ENCODE measurements at regions not wholly inside any gene's neighbourhood (a gene's known extent, or its start where the extent isn't known, plus 50 kb on each side); places are given as distances from the start of the nearest gene placed in this dataset.

GRCh38 chr4:9608300-9608699 lies 164.1 kb downstream of the DEFB131A start:
- no peaks in the 10 kb centered on the region for H3K27me3 ChIP-seq (replicated peaks in 1 of 2; ENCODE audit: control insufficient read depth in 2 of 2, insufficient read depth in 2 of 2, low read length in 1 of 2)
- FAIRE-seq = no peak
- intact Hi-C loops (cut with micrococcal nuclease; ENCODE audit: unreplicated experiment) (no loop called here), in situ Hi-C loops (cut with MboI) (no loop called here)
- no peaks in the 10 kb centered on the region for H3K79me2 ChIP-seq (ENCODE audit: control insufficient read depth, insufficient read depth, low read length)
- H2AFZ ChIP-seq (ENCODE audit: control insufficient read depth, low read depth, low read length) = no peak overlapping the region
- BruUV-seq (replicated peaks) = no TSS peak
- no peak overlapping the region for H3K4me2 ChIP-seq (ENCODE audit: control insufficient read depth, insufficient read depth)
- ChIA-PET SMC1A (ENCODE audit: uncharacterized antibody, unreplicated experiment) (no interaction called here), RAD21 (ENCODE audit: unreplicated experiment) (no interaction called here), CTCF (interaction anchor here (0.7 kb wide), 1 partner anchor 76 kb away, joined by 3 read pairs; no protein-coding TSS in a partner anchor), POLR2A (no interaction called here)
- no peaks in the 10 kb centered on the region for H3K4me1 ChIP-seq (ENCODE audit: control insufficient read depth, insufficient read depth, low read length)
- no peaks in the 10 kb centered on the region for H4K20me1 ChIP-seq (ENCODE audit: control insufficient read depth, insufficient read depth)
- no peaks in the 10 kb centered on the region; the same call in 2 of the 3 replicates for H3K9me3 ChIP-seq (replicated peaks; ENCODE audit: control insufficient read depth, insufficient read depth, low read length)
- peak; percentile 3 for DNase-seq (ENCODE audit: low read depth, low spot score)
- no peak overlapping the region for H3K27ac ChIP-seq (ENCODE audit: control insufficient read depth, insufficient read depth)
- H3K4me3 ChIP-seq = no peak overlapping the region
- ATAC-seq = no peak
- no peaks in the 10 kb centered on the region for H3K36me3 ChIP-seq (ENCODE audit: control insufficient read depth in 2 of 2, insufficient read depth in 2 of 2, low read length in 1 of 2)
- no peak overlapping the region for H3K9ac ChIP-seq (ENCODE audit: control insufficient read depth, insufficient read depth, low read length)
- 2% methylated on average over 4 of the region's 4 CpGs for WGBS (ENCODE audit: insufficient coverage, insufficient replicate concordance, low lambda C conversion rate, missing lambda C conversion rate)
- TF ChIP-seq CBX5 (IDR thresholded peaks at IDR 0.05; ENCODE audit: low read depth) (no peak), CBFB (IDR thresholded peaks at IDR 0.05; ENCODE audit: low read depth) (no peak), CHD2 (IDR thresholded peaks at IDR 0.05; ENCODE audit: borderline replicate concordance, low read depth, low read length) (no peak), PAX5 (IDR thresholded peaks at IDR 0.05; ENCODE audit: borderline replicate concordance, low read depth, low read length) (peak; percentile 53; the same call in 1 of the 2 replicates), EGR1 (IDR thresholded peaks at IDR 0.05; ENCODE audit: borderline replicate concordance in 1 of 2, low read depth in 2 of 2, low read length in 2 of 2) (no peak), RCOR1 (conservative IDR thresholded peaks at IDR 0.05; ENCODE audit: low read depth, low read length) (no peak), NR2F1 (conservative IDR thresholded peaks at IDR 0.05) (0 out of 2 replicates have a peak, but pooled peaks have one; percentile 21), CREB1 (IDR thresholded peaks at IDR 0.05; ENCODE audit: low read depth) (no peak), RUNX3 (IDR thresholded peaks at IDR 0.05; ENCODE audit: low read length) (peak; percentile 47), BHLHE40 (IDR thresholded peaks at IDR 0.05; ENCODE audit: borderline replicate concordance in 1 of 2, low read depth in 2 of 2, low read length in 1 of 2) (no peak), BCLAF1 (IDR thresholded peaks at IDR 0.05) (no peak), POLR2A (IDR thresholded peaks at IDR 0.05; ENCODE audit: low read depth, low read length) (no peak), STAT1 (conservative IDR thresholded peaks at IDR 0.05) (no peak), HDAC2 (IDR thresholded peaks at IDR 0.05) (no peak), RB1 (IDR thresholded peaks at IDR 0.05; ENCODE audit: borderline replicate concordance) (no peak), PML (IDR thresholded peaks at IDR 0.05; ENCODE audit: low read length) (no peak), BCL3 (IDR thresholded peaks at IDR 0.05; ENCODE audit: borderline replicate concordance, insufficient read depth, low read depth, low read length, poor library complexity, severe bottlenecking) (no peak), USF1 (IDR thresholded peaks at IDR 0.05; ENCODE audit: borderline replicate concordance, extremely low read length, insufficient read depth, low read depth, low read length) (no peak), POU2F2 (IDR thresholded peaks at IDR 0.05; ENCODE audit: borderline replicate concordance, low read depth, low read length) (no peak), SMAD1 (IDR thresholded peaks at IDR 0.05; ENCODE audit: low read depth, partially characterized antibody) (no peak), TCF3 (IDR thresholded peaks at IDR 0.05; ENCODE audit: borderline replicate concordance, insufficient read depth, low read depth, low read length) (peak; percentile 81; the same call in 1 of the 2 replicates), MEF2A (IDR thresholded peaks at IDR 0.05; ENCODE audit: insufficient read depth, low read depth, low read length) (0 out of 2 replicates have a peak, but pooled peaks have one; percentile 32)
